Gastroesophageal sphincter (tissue), 4 donors: ENCODE measurements at regions not wholly inside any gene's neighbourhood (a gene's known extent, or its start where the extent isn't known, plus 50 kb on each side); places are given as distances from the start of the nearest gene placed in this dataset.

Experiments used
- ATAC-seq: fragments of 150-250 bp; one replicate; pipeline ENCODE4 v1.9.1; 2016; ENCODE audit warnings: mild to moderate bottlenecking, moderate library complexity
- H3K27ac ChIP-seq, 4 donors: fragments of 200-600 bp; sonication (generic) in 3 of 4; 1 replicate in 3 of 4; 2 replicates in 1 of 4; pipeline ENCODE4 v1.5.1; 2016 to 2019
- H3K27me3 ChIP-seq: fragments of 200-600 bp; sonication (generic); one replicate; pipeline ENCODE4 v1.5.1; 2019
- H3K36me3 ChIP-seq, 2 donors: fragments of 200-600 bp; sonication (generic); one replicate each; pipeline ENCODE4 v1.5.1; 2019; ENCODE audit warnings: control low read depth in 1 of 2
- H3K4me1 ChIP-seq, 3 donors: fragments of 200-600 bp; sonication (generic); 1 replicate in 2 of 3; 2 replicates in 1 of 3; pipeline ENCODE4 v1.5.1; 2016 to 2019; ENCODE audit warnings: control low read depth in 2 of 3
- H3K4me3 ChIP-seq, 2 donors: fragments of 200-600 bp; sonication (generic); one replicate each; pipeline ENCODE4 v1.5.1; 2019; ENCODE audit warnings: mild to moderate bottlenecking in 1 of 2, moderate library complexity in 1 of 2
- H3K9me3 ChIP-seq, 3 donors: fragments of 200-600 bp; sonication (generic); one replicate each; pipeline ENCODE4 v1.5.1; 2017 to 2019; ENCODE audit warnings: control low read depth in 2 of 3
- EP300 ChIP-seq: sonication (generic); formaldehyde crosslinking; IDR thresholded peaks from one replicate; pipeline ENCODE4 v1.6.1; 2017; ENCODE audit warnings: antibody characterized with exemption, mild to moderate bottlenecking
- POLR2A ChIP-seq, 2 donors: fragments of 450-650 bp; IDR thresholded peaks; one replicate each; pipeline ENCODE4 v1.6.1; 2017; ENCODE audit warnings: antibody characterized with exemption in 2 of 2, mild to moderate bottlenecking in 2 of 2, moderate library complexity in 1 of 2
- POLR2AphosphoS5 ChIP-seq: sonication (generic); formaldehyde crosslinking; IDR thresholded peaks from one replicate; pipeline ENCODE4 v1.6.1; 2017; ENCODE audit warnings: antibody characterized with exemption
- WGBS, 2 donors: methylation state at CpG; one replicate each; pipeline ENCODE4 v1.1.5; 2018; ENCODE audit warnings: low coverage in 1 of 2; 5-methylcytosine and 5-hydroxymethylcytosine counted together
- TF ChIP-seq, protein P1 (sequence below), 4 experiments: fragments of 200-600 bp in 2 of 4; fragments of 450-650 bp in 2 of 4; sonication (generic) in 1 of 4; IDR thresholded peaks; one replicate each; pipeline ENCODE4 v1.5.1; 2017 to 2019; ENCODE audit warnings: antibody characterized with exemption in 4 of 4, mild to moderate bottlenecking in 2 of 4, moderate library complexity in 2 of 4

DNA sequence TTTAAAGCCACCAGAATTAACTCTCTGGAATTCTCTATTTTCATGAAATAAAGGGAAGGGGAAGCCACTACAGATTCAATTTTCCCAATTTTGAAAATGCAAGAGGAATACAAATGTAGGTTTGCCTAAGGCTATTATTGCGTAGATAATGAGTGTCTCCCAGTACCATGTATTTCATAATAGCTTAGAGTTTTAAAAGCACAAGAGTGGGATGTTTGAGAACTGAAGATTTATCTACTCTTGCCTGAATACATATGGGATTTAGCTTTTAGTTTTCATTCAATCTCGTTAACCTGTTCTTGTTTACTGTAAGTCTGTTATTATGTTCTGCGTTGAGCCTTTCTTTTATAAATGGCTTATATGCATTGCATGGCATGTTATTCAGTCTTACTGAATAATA is 795.1 kb downstream of the BRINP3 start:
- Histone ChIP-seq H3K36me3 (no peaks in the 10 kb centered on the region), H3K4me1 (no peaks in the 10 kb centered on the region), H3K27ac (no peak overlapping the region), H3K9me3 (no peaks in the 10 kb centered on the region), H3K27me3 (no peaks in the 10 kb centered on the region), H3K4me3 (no peak overlapping the region)
- ATAC-seq, result no peak
- TF ChIP-seq, protein P1, sequence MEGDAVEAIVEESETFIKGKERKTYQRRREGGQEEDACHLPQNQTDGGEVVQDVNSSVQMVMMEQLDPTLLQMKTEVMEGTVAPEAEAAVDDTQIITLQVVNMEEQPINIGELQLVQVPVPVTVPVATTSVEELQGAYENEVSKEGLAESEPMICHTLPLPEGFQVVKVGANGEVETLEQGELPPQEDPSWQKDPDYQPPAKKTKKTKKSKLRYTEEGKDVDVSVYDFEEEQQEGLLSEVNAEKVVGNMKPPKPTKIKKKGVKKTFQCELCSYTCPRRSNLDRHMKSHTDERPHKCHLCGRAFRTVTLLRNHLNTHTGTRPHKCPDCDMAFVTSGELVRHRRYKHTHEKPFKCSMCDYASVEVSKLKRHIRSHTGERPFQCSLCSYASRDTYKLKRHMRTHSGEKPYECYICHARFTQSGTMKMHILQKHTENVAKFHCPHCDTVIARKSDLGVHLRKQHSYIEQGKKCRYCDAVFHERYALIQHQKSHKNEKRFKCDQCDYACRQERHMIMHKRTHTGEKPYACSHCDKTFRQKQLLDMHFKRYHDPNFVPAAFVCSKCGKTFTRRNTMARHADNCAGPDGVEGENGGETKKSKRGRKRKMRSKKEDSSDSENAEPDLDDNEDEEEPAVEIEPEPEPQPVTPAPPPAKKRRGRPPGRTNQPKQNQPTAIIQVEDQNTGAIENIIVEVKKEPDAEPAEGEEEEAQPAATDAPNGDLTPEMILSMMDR (IDR thresholded peaks at IDR 0.05), result no peak
- no peak for TF ChIP-seq EP300
- 80 to 81% methylated on average over 3 of the region's 3 CpGs for WGBS, 2 donors

DNA sequence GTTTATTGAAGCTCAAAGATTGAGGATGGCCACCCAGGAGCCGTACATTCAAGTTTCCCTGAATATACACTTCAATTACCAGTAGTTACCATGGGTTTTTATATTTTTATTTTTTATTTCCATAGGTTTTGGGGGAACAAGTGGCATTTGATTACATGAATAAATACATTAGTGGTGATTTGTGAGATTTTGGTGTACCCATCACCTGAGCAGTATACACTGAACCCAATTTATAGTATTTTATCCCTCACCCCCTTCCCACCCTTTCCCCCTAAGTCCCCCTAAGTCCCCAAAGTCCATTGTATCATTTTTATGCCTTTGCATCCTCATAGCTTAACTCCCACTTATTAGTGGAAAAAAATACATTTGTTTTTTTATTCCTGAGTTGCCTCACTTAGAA is 791.4 kb downstream of the BRINP3 start:
- Histone ChIP-seq H3K4me1 (no peaks in the 10 kb centered on the region), H3K4me3 (no peak overlapping the region), H3K27ac (no peak overlapping the region), H3K36me3 (no peaks in the 10 kb centered on the region), H3K9me3 (no peaks in the 10 kb centered on the region), H3K27me3 (no peaks in the 10 kb centered on the region)
- 86 to 90% methylated on average over 1 of the region's 1 CpG for WGBS, 2 donors
- TF ChIP-seq EP300 (no peak), POLR2A (IDR thresholded peaks at IDR 0.05) (no peak), POLR2AphosphoS5 (no peak)
- TF ChIP-seq, protein P1 (IDR thresholded peaks at IDR 0.05), result no peak
- ATAC-seq, result no peak

DNA sequence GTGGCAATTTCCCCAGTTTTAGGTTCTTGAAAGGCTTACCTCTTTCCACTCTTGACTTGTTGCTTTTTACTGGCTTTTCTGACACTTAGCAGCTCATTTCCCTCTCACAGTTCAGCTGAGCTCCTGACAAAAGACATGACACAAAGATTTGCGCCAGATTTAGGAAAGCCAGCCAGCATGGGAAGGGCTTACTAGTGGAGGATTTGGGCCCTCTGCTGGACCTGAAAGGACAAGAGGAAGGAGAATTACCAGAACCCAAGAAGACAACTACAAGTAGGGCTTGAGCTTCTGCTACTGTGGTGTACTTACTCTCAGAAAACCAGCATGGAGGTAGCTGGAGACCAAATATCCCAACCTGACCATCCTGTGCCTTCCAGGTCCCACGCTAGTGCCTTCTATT is 784.5 kb downstream of the BRINP3 start:
- no peak overlapping the region for H3K4me3 ChIP-seq
- H3K9me3 ChIP-seq, result no peaks in the 10 kb centered on the region
- TF ChIP-seq, protein P1 (IDR thresholded peaks at IDR 0.05), result no peak
- no peak for TF ChIP-seq POLR2A (IDR thresholded peaks at IDR 0.05)
- no peak for TF ChIP-seq POLR2AphosphoS5
- no peak for TF ChIP-seq EP300
- 60 to 61% methylated on average over 1 to 2 of the region's 2 CpGs for WGBS, 2 donors
- no peaks in the 10 kb centered on the region for H3K36me3 ChIP-seq
- no peak overlapping the region for H3K27ac ChIP-seq
- ATAC-seq, result no peak
- H3K27me3 ChIP-seq, result no peaks in the 10 kb centered on the region
- no peaks in the 10 kb centered on the region for H3K4me1 ChIP-seq

DNA sequence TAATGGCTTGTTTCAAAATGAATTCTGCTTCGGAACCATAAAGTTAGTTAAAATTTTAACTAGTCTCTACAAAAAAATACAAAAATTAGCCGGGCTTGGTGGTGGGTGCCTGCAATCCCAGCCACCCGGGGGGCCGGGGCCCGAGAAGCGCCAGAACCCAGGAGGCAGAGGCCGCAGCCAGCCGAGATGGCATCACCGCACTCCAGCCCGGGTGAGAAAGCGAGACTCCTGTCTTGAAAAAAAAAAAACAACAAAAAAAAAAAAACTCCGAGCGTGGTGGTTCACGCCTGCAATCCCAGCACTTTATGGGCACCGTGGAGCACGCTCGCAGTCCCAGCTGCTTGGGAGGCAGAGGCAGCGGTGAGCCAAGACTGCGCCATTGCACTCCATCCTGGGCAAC is 781.4 kb downstream of the BRINP3 start:
- Histone ChIP-seq H3K27me3 (no peaks in the 10 kb centered on the region), H3K36me3 (no peaks in the 10 kb centered on the region), H3K9me3 (no peaks in the 10 kb centered on the region), H3K4me3 (no peak overlapping the region), H3K27ac (no peak overlapping the region), H3K4me1 (no peaks in the 10 kb centered on the region)
- no peak for ATAC-seq
- 88 to 96% methylated on average over 3 to 13 of the region's 19 CpGs for WGBS, 2 donors
- TF ChIP-seq POLR2A (IDR thresholded peaks at IDR 0.05), result no peak
- TF ChIP-seq EP300, result no peak
- no peak for TF ChIP-seq POLR2AphosphoS5
- TF ChIP-seq, protein P1 (IDR thresholded peaks at IDR 0.05), result no peak

DNA sequence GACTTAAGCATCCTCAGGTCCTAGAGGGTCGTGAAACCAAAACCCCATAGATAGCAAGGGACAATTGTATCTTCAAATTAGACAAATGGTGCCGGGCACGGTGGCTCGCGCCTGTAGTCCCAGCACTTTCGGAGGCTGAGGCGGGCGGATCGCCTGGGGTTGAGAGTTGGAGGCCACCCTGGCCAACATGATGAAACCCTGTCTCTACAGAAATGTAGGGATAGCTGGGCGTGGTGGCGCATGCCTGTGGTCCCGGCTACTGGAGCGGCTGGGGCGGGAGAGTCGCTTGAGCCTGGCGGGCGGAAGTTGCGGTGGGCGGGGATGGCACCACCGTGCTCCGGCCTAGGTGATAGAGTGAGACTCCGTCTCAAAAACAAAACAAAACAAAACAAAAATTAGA is 780.6 kb downstream of the BRINP3 start:
- Histone ChIP-seq H3K9me3 (no peaks in the 10 kb centered on the region), H3K27ac (no peak overlapping the region), H3K27me3 (no peaks in the 10 kb centered on the region), H3K4me1 (no peaks in the 10 kb centered on the region), H3K4me3 (no peak overlapping the region), H3K36me3 (no peaks in the 10 kb centered on the region)
- no peak for ATAC-seq
- 94 to 97% methylated on average over 7 to 12 of the region's 22 CpGs for WGBS, 2 donors
- TF ChIP-seq POLR2A (IDR thresholded peaks at IDR 0.05) (no peak), EP300 (no peak), POLR2AphosphoS5 (no peak)
- TF ChIP-seq, protein P1 (IDR thresholded peaks at IDR 0.05), result no peak
